Activated CD4-positive, alpha-beta T cell treated with anti-CD3 and anti-CD28 coated beads, Interleukin-2, amount 50 U/mL, for 48 hours (primary cell): ENCODE measurements at regions not wholly inside any gene's neighbourhood (a gene's known extent, or its start where the extent isn't known, plus 50 kb on each side); places are given as distances from the start of the nearest gene placed in this dataset.
"Not testable (repeated sequence)": the region's sequence is repeated elsewhere in the genome, so short reads cannot be mapped to it uniquely, and the experiment has no call there.

Source experiments
- DNase-seq, 2 experiments: peaks; one replicate each; pipeline ENCODE4 v3.0.0-alpha.2; 2020

DNA sequence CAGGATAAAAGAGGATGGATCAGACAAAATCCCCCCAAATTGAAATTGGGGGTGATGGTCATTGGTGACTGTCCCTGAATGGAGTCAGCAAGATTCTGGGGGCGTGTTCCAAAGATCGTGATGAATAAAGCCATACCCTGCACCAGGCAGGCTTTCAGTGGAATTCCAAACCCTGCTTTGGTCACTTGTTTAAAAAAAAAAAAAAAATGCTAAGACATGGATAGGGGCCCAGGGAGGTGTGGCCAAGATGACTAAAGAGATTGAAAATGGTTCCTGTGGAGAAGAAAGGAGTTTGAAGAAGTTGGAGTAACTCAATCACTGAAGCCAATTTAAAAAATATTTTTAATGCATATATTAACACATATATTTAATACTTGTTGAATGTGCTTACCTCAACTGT lies 161.4 kb upstream of the KCNG1 start:
- DNase-seq = no peak

GRCh38 chr20:51183451-51183850 lies 160.5 kb upstream of the KCNG1 start:
- no peak for DNase-seq

GRCh38 chr20:51182571-51182970 lies 159.7 kb upstream of the KCNG1 start:
- DNase-seq = no peak

GRCh38 chr20:51178153-51178552 lies 155.2 kb upstream of the KCNG1 start:
- no peak for DNase-seq

DNA sequence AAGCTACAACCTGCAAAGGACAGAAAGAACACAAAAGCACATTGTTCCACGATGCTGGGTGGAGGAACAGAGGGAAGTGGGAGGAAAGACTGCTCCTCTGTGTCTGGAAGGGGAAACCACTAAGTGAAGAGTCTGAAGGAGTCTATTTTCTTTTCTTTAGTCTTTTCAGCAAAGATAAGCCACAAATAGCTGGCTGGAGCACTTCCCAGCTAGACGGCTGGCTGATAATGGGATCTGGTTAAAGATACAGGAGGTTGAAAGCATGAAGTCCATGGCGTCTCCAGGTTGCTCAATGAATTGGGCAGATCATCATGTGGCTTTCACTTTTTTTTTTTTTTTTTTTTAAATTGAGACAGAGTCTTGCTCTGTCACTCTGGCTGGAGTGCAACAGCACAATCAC lies 154.0 kb upstream of the KCNG1 start:
- DNase-seq = no peak

DNA sequence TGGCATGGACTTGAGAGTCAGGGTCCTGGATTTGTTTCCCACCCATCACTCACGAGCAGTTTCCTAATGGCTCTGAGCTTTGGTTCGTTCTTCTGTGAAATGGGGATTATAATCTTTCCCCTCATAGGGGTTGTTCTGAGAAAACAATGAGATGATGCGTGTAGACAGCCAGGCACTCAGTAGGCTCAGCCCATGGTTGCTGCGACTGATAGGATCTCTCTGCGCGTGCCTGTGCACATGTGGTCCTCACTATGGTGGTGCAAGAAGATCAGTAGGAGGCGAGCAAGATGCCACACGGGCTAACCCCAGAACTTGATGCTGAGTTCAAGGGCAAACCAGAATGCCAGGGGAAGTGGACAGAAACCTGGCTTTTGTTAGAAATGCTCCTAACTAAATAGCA lies 153.5 kb upstream of the KCNG1 start:
- DNase-seq = no peak

- DNase-seq = no peak
These were observed 152.8 kb upstream of the KCNG1 start for GRCh38 chr20:51175724-51176123.

DNA sequence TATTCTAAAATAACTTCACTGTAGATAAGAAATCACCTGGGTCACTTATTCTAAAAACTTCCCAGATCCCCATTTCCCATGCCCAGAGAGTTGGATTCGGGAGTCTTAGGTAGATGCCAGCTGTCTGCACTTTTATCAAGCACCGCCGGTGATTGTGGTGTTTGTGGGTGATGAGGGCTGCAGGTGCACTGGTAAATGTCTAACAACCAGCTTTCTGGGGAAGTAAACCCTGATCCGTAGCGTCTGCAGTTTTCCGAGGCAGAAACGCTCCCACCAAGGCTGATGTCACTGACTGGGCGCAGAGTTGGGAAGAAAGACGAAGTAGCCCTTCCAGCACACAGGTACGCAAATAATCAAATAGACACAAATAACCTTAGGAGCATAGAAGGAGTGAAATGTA lies 152.2 kb upstream of the KCNG1 start:
- no peak for DNase-seq

- DNase-seq = no peak
These were observed 151.6 kb upstream of the KCNG1 start for GRCh38 chr20:51174536-51174935.

GRCh38 chr20:51172558-51173428 lies 149.9 kb upstream of the KCNG1 start:
- DNase-seq = no peak

- DNase-seq = no peak
These were observed 148.2 kb upstream of the KCNG1 start for GRCh38 chr20:51171141-51171540.

- DNase-seq = no peak
These were observed 146.9 kb upstream of the KCNG1 start for GRCh38 chr20:51169813-51170212.

DNA sequence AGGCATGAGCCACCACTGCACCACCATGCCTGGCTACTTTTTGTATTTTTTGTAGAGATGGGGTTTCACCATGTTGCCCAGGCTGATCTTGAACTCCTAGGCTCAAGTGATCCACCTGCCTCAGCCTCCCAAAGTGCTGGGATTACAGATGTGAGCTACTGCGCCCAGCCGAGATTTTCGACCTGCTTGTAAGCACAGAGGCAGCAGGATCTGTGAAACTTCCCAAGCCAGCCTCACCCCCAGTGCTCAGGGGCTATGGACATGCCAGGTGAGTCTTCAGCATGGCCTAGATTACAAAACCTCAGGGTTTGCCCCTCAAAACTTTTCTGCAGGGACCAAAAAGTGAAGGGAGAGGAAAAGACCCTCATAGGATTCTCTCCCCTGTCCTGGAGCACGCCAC lies 145.0 kb upstream of the KCNG1 start:
- not testable (repeated sequence) for DNase-seq

DNA sequence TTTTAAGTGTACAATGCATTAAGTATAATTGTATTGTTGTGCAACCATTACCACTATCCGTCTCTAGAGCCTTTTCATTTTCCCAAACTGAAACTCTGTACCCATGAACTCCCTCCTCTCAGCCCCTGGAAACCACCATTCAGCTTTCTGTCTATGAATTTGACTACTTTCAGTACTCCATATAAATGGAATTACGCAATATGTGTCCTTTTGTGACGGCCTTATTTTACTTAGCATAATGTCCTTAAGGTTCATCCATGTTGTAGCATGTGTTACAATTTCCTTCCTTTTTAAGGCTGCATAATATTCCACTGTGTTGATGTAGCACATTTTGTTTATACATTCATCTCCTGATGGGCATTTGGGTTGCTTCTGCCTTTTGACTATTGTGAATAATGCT lies 143.6 kb upstream of the KCNG1 start:
- no peak for DNase-seq

- DNase-seq = no peak
These were observed 142.2 kb upstream of the KCNG1 start for GRCh38 chr20:51165131-51165530.

GRCh38 chr20:51164731-51165130 lies 141.8 kb upstream of the KCNG1 start:
- DNase-seq = no peak

- no peak for DNase-seq
These were observed 141.2 kb upstream of the KCNG1 start for GRCh38 chr20:51163996-51164600.

- DNase-seq = no peak
These were observed 139.1 kb upstream of the KCNG1 start for GRCh38 chr20:51162015-51162414.

DNA sequence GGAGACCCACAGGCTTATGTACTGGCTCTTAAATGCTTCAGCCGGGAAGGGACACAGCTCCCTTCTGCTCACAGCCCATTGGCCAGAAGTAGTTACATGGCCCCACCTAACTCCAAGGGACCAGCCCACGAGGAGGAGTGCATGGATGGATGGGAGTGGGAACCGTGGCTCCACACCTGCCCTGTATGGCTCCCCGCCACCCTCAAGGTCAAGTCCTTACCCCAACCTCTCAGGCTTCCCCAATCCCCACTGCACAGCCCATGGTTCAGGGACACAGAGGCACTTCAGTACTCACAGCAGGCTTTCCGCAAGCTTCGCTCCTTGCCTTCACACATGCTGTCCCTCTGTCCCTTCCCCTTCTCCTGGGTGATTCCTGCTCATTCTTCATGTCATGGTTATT lies 137.9 kb upstream of the KCNG1 start:
- no peak for DNase-seq

DNA sequence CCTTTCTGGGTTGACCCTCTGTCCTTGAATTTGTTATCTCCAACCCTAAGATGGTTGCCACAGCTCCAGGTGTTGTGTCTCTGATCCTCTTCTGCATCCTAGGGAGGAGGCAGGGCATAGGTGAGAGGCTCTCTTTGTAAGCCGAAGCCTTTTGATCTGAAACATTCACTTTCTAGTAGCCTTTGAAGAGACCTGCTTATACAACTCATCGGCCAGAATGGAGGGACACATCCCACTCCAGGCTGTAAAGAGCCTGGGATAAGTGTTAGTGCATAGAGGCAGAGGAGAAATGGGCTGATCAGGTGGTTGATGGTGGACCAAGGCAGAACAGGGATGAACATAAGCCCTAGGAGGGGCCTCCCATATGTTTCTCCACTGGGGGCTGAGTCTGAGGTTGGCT lies 137.1 kb upstream of the KCNG1 start:
- no peak for DNase-seq

GRCh38 chr20:51159303-51159702 lies 136.4 kb upstream of the KCNG1 start:
- DNase-seq = no peak

DNA sequence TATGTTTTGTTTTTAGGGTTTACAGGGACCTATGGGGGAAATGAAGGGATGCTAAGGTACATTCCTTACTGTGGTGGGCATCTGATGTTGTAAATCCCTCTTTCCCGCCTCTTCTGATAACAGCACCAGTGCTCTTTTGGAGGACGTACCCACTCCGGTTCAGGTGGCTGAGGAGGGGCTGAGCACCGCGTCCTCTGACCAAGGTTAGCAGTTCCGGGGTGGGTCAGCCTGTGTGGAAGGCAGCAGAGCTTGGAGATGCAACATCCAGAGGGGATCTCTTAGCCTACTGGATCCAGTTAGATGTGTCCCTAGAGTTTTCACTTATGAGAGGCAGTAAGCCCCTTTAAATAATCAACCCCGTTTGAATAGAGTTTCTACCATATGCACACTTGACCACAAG lies 135.3 kb upstream of the KCNG1 start:
- no peak for DNase-seq

DNA sequence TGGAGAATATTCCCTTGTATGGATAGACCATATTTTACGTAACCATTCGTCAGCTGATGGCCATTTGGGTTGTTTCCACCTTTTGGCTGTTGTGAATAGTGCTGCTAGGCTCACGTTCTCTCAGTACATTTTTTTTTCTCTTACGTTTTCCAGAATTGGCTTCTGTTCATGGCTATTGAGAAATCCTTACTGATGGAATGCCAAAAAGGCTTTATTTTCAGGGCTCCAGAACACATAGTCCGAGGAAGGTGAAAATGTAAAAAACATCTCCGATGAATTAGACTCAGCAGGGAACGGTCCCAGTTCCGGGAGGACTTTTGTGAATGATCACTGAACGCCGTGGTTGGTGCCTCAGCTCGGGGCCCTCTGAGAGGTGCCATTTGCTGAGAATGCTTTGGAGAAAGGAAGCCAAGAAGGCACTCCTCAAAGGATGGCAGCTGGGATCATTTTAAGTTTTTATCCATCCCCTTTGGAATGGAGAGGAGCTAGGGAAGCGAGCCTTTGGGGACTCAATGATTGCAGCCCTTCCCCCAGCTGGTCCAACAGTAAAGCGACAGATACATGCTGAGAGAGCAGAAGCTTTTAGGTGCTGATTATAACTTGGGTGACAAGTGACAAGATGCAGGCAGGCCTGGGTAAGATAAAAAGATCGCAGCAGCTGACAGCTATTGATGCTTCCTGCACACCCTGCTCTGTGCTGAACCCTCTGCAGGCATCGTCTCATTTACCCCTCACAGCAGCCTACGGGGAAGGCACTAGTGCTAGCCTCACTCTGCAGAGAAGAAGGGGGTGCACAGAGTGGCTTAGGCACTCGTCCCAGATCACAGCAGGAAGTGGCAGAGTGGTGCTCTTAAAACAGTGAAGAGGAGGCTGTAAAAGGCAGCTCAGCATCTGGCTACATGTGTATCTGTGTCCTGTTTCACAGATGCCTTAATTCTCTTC lies 133.4 kb upstream of the KCNG1 start:
- no peak for DNase-seq
